Vagina (tissue), 2 donors: ENCODE measurements at regions not wholly inside any gene's neighbourhood (a gene's known extent, or its start where the extent isn't known, plus 50 kb on each side); places are given as distances from the start of the nearest gene placed in this dataset.

Experiments
- DNase-seq, 2 donors: peaks; one replicate each; pipeline ENCODE4 v3.0.0-alpha.2; 2017; ENCODE audit errors: extremely low spot score in 2 of 2
- H3K27ac ChIP-seq: fragments of 200-600 bp; sonication (generic); one replicate; pipeline ENCODE4 v1.5.1; 2019
- H3K27me3 ChIP-seq: fragments of 200-600 bp; sonication (generic); one replicate; pipeline ENCODE4 v1.5.1; 2019
- H3K36me3 ChIP-seq, 2 donors: fragments of 200-600 bp; sonication (generic); one replicate each; pipeline ENCODE4 v1.5.1; 2017 to 2019
- H3K4me1 ChIP-seq: fragments of 200-600 bp; sonication (generic); one replicate; pipeline ENCODE4 v1.5.1; 2019
- H3K4me3 ChIP-seq, 2 donors: fragments of 200-600 bp; sonication (generic); 1 replicate in 1 of 2; 2 replicates in 1 of 2; pipeline ENCODE4 v1.5.1; 2016 to 2019
- H3K9me3 ChIP-seq: fragments of 200-600 bp; sonication (generic); one replicate; pipeline ENCODE4 v1.5.1; 2019
- POLR2A ChIP-seq, 2 donors: fragments of 450-650 bp; IDR thresholded peaks; one replicate each; pipeline ENCODE4 v1.6.1; 2017; ENCODE audit warnings: antibody characterized with exemption in 2 of 2, mild to moderate bottlenecking in 2 of 2, moderate library complexity in 2 of 2
- POLR2AphosphoS5 ChIP-seq, 2 donors: sonication (generic); formaldehyde crosslinking; IDR thresholded peaks; one replicate each; pipeline ENCODE4 v1.9.0; 2017; ENCODE audit warnings: antibody characterized with exemption in 2 of 2, mild to moderate bottlenecking in 2 of 2, low read depth in 1 of 2; ENCODE audit not compliant: insufficient read depth in 1 of 2
- intact Hi-C: fragments of 100-400 bp; cut with DNase I; formaldehyde crosslinking; loops from one replicate; pipeline ENCODE4 v1.15.1; 2023
- TF ChIP-seq, protein P1 (sequence below), 3 experiments: fragments of 450-650 bp in 2 of 3; fragments of 200-600 bp in 1 of 3; sonication (generic) in 1 of 3; IDR thresholded peaks; one replicate each; pipeline ENCODE4 v1.5.1; 2017 to 2019; ENCODE audit warnings: antibody characterized with exemption in 3 of 3, mild to moderate bottlenecking in 2 of 3, moderate library complexity in 2 of 3

DNA sequence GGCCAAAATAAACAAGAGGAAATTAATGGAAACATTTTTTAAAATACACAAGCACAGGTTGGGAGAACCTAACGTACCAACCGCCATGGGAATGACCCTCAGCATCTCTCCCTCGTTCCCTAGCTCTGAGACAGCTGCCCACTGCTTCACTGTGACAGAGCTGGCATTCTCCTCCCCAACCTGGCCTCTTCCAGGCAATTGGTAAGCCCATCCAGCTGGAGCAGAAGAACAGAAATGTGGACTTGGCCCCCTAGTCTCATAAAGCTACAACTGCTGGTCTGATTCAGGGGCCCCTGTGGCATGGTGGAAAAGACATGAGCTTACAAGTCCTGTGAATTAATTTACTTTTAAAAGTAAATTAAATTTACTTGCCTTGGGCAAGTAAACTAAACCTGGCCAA is 245.1 kb downstream of the PTTG2 start:
- intact Hi-C loops: no loop called here
- H3K4me3 ChIP-seq: no peak overlapping the region

DNA sequence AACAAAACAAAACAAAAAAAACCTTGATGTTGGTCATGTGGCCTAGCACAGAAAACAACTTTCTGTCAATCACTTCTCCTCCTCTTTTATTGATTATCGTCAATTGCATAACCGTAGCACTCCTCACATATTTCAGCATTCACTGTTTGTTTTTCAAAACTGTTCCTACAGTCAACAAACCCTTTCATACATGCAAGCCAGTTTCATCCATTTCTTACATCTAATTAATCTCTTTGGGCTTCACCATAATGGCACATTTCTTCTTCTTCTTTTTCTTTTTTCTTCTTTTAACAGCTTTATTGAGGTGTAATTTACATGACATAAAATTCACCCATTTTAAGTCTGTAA is 246.9 kb downstream of the PTTG2 start:
- no peaks in the 10 kb centered on the region for H3K36me3 ChIP-seq

More for the DNA sequence above, 245.1 kb downstream of the PTTG2 start:
- Histone ChIP-seq H3K4me1 (peaks cover 9% of the 10 kb centered on the region), H3K9me3 (no peaks in the 10 kb centered on the region), H3K36me3 (no peaks in the 10 kb centered on the region), H3K27me3 (no peaks in the 10 kb centered on the region), H3K27ac (no peak overlapping the region)
- no peak for DNase-seq
- TF ChIP-seq, protein P1, sequence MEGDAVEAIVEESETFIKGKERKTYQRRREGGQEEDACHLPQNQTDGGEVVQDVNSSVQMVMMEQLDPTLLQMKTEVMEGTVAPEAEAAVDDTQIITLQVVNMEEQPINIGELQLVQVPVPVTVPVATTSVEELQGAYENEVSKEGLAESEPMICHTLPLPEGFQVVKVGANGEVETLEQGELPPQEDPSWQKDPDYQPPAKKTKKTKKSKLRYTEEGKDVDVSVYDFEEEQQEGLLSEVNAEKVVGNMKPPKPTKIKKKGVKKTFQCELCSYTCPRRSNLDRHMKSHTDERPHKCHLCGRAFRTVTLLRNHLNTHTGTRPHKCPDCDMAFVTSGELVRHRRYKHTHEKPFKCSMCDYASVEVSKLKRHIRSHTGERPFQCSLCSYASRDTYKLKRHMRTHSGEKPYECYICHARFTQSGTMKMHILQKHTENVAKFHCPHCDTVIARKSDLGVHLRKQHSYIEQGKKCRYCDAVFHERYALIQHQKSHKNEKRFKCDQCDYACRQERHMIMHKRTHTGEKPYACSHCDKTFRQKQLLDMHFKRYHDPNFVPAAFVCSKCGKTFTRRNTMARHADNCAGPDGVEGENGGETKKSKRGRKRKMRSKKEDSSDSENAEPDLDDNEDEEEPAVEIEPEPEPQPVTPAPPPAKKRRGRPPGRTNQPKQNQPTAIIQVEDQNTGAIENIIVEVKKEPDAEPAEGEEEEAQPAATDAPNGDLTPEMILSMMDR (IDR thresholded peaks at IDR 0.05): no peak
- TF ChIP-seq POLR2A (IDR thresholded peaks at IDR 0.05) (no peak), POLR2AphosphoS5 (IDR thresholded peaks at IDR 0.05; ENCODE audit: insufficient read depth in 1 of 2, low read depth in 1 of 2) (no peak)

DNA sequence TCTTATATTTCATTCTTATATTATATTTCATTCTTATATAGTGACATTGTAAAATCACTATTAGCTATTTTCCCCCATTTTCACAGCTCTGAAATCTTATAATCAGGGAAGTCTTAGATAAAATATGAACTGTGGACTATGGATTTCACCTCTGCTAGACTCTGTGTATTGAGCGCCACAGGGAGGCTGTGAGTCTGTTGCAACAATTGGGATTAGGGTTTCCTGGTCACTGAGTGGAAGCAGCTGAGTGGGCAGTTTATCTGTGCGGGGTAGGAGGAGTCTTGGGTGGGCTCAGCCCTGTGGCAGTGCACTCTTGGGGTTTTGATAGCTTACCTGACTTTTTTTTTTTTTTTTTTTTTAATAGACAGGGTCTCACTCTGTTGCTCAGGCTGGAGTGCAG is 249.5 kb downstream of the PTTG2 start:
- Histone ChIP-seq H3K4me1 (peaks cover 12% of the 10 kb centered on the region), H3K27me3 (no peaks in the 10 kb centered on the region), H3K36me3 (no peaks in the 10 kb centered on the region), H3K27ac (no peak overlapping the region), H3K9me3 (no peaks in the 10 kb centered on the region), H3K4me3 (no peak overlapping the region)
- intact Hi-C loops: no loop called here
- DNase-seq: no peak
- no peak for TF ChIP-seq POLR2AphosphoS5 (IDR thresholded peaks at IDR 0.05; ENCODE audit: insufficient read depth in 1 of 2, low read depth in 1 of 2)
- TF ChIP-seq, protein P1 (IDR thresholded peaks at IDR 0.05): no peak
- TF ChIP-seq POLR2A (IDR thresholded peaks at IDR 0.05): no peak

More for the DNA sequence above, 246.9 kb downstream of the PTTG2 start:
- Histone ChIP-seq H3K4me1 (peaks cover 15% of the 10 kb centered on the region), H3K27me3 (no peaks in the 10 kb centered on the region), H3K4me3 (no peak overlapping the region), H3K9me3 (no peaks in the 10 kb centered on the region), H3K27ac (no peak overlapping the region)
- TF ChIP-seq POLR2A (IDR thresholded peaks at IDR 0.05) (no peak), POLR2AphosphoS5 (IDR thresholded peaks at IDR 0.05; ENCODE audit: insufficient read depth in 1 of 2, low read depth in 1 of 2) (no peak)
- TF ChIP-seq, protein P1 (IDR thresholded peaks at IDR 0.05): no peak
- intact Hi-C loops: no loop called here
- no peak for DNase-seq

DNA sequence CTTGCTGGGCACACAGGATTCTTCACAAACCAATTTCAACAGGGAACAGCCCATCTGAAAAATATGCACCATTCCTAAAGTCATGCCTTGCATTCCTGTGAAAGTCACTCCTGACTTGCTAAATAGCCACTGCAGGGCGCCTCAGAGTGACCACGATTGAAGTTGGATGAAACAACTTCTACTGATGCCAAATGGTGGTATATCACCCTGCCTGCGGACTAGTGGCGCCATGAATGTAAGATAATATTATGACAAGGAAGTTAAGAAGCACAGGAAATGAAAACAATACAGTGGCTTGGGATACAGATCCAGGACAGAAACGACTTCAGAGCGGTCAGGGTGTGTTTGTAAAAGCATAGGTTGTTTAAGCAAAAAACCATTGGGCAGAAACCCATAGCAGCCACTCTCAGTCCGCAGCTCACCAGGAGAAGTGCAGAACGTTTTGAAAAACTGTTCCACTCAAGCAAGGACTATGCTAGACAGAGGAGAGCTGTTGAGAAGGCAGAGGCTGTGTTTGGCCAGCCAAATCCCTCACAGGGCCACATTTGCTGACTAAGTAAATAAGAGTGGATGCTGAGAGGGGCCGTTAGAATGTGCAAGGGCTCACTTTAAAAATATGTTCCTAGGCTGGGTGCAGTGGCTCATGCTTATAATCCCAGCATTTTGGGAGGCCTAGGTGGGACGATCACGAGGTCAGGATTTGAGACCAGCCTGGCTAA is 250.4 kb downstream of the PTTG2 start:
- Histone ChIP-seq H3K4me1 (peaks cover 12% of the 10 kb centered on the region), H3K27ac (no peak overlapping the region), H3K27me3 (no peaks in the 10 kb centered on the region), H3K4me3 (no peak overlapping the region), H3K36me3 (no peaks in the 10 kb centered on the region), H3K9me3 (no peaks in the 10 kb centered on the region)
- TF ChIP-seq, protein P1 (IDR thresholded peaks at IDR 0.05): no peak
- TF ChIP-seq POLR2A (IDR thresholded peaks at IDR 0.05) (no peak), POLR2AphosphoS5 (IDR thresholded peaks at IDR 0.05; ENCODE audit: insufficient read depth in 1 of 2, low read depth in 1 of 2) (no peak)
- DNase-seq: no peak
- intact Hi-C loops: no loop called here

DNA sequence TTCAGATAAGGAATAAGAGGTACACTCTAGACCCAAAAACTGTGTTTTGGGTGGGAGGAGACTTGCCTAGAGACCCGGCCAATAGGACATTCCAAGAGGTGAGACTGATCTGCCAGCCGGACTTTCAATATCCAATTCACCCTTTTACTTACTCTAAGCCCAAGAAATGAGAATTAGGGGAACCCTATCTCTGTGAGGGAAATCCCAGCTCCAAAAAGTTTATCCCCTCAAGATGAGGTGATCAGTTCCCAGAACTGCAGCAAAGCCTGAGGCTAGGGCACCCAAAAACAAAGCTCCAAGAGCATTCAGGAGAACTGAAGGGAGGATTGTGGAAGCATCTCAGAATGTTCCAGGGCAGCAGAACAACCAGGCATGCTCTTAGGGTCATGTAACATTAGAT is 251.7 kb downstream of the PTTG2 start:
- H3K4me3 ChIP-seq: no peak overlapping the region
- no peak overlapping the region for H3K27ac ChIP-seq
- intact Hi-C loops: no loop called here
- DNase-seq: no peak
- H3K27me3 ChIP-seq: no peaks in the 10 kb centered on the region
- H3K9me3 ChIP-seq: no peaks in the 10 kb centered on the region
- peaks cover 12% of the 10 kb centered on the region for H3K4me1 ChIP-seq
- no peaks in the 10 kb centered on the region for H3K36me3 ChIP-seq
- no peak for TF ChIP-seq POLR2AphosphoS5 (IDR thresholded peaks at IDR 0.05; ENCODE audit: insufficient read depth in 1 of 2, low read depth in 1 of 2)
- TF ChIP-seq, protein P1 (IDR thresholded peaks at IDR 0.05): no peak
